Activated naive CD8-positive, alpha-beta T cell treated with anti-CD3 and anti-CD28 coated beads, Interleukin-2, amount 10 ng/mL, durations not matched to agents 7 days and 5 days (primary cell): ENCODE measurements at regions not wholly inside any gene's neighbourhood (a gene's known extent, or its start where the extent isn't known, plus 50 kb on each side); places are given as distances from the start of the nearest gene placed in this dataset.
"Not testable (repeated sequence)": the region's sequence is repeated elsewhere in the genome, so short reads cannot be mapped to it uniquely, and the experiment has no call there.

Experiments
- ATAC-seq: fragments of 150-1000 bp; cut with Tn5 transposase; one replicate; pipeline ENCODE4 v1.10.0; 2021; ENCODE audit warnings: low read depth, moderate library complexity
- POLR2A ChIA-PET: fragments of 350-600 bp; sonication (Branson Sonifier 250); formaldehyde crosslinking; loops from one replicate; lab custom pipeline; 2021; ENCODE audit warnings: antibody characterized with exemption; lab: Charles Lee
- DNase-seq: peaks from one replicate; pipeline ENCODE4 v3.0.0; 2021
- H3K27ac Mint-ChIP-seq: one replicate; pipeline ENCODE4 v1.8.0; 2022; ENCODE audit warnings: mild to moderate bottlenecking, mixed read lengths
- H3K27me3 Mint-ChIP-seq: one replicate; pipeline ENCODE4 v1.8.0; 2022; ENCODE audit warnings: mild to moderate bottlenecking, moderate library complexity, mixed read lengths
- H3K36me3 Mint-ChIP-seq: one replicate; pipeline ENCODE4 v1.8.0; 2021; ENCODE audit warnings: mild to moderate bottlenecking, mixed read lengths
- H3K4me1 Mint-ChIP-seq: one replicate; pipeline ENCODE4 v1.8.0; 2021; ENCODE audit warnings: mixed read lengths
- H3K4me3 Mint-ChIP-seq: one replicate; pipeline ENCODE4 v1.8.0; 2022; ENCODE audit warnings: mild to moderate bottlenecking, moderate library complexity, mixed read lengths
- H3K9me3 Mint-ChIP-seq: one replicate; pipeline ENCODE4 v1.8.0; 2021; ENCODE audit warnings: mixed read lengths

DNA sequence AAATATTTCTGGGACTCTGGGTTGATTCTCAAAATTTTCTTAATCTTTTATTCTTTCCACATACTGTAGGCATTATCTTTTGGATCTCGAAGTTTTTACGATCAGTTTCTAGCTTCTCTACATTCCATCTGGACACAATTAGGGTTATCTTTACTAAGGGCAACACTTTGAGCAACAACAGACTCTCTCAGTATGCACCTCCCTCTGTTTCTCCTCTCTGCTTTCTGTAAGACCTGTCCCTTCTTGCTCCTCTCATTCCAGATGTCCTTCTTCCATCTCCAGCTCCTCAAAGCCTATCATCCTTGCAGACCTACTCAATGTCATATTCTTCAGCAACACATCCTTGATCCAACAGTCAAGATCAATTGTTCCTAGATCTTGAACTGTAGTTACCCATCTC, 457.0 kb downstream of the SLC6A15 start:
- Mint-ChIP-seq H3K9me3 (no peaks in the 10 kb centered on the region), H3K27me3 (no peaks in the 10 kb centered on the region), H3K36me3 (no peaks in the 10 kb centered on the region), H3K4me3 (no peak overlapping the region), H3K27ac (no peak overlapping the region), H3K4me1 (no peaks in the 10 kb centered on the region)
- POLR2A ChIA-PET = no interaction called here
- DNase-seq (no peak), ATAC-seq (no peak)

DNA sequence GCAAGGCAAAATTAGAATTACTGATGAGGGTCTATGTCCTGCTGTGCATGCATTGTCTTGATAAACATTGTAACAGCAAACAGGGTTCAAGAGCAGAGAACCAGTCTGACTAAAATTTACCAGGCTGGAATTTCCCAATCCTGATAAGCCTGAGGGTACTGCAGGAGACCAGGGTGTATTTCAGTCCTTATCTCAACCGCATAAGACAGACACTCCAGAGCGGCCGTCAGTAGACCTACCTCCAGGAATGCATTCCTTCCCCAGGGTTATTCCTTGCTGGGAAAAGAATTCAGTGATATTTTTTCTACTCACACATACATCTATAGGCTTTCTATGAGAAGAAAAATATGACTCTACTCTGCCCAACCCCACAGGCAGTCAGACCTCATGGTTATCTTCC, 466.1 kb downstream of the SLC6A15 start:
- H3K27me3 Mint-ChIP-seq, DNase-seq, ATAC-seq, H3K9me3 Mint-ChIP-seq, POLR2A ChIA-PET, H3K27ac Mint-ChIP-seq, H3K4me3 Mint-ChIP-seq, H3K4me1 Mint-ChIP-seq, H3K36me3 Mint-ChIP-seq: not testable (repeated sequence)

DNA sequence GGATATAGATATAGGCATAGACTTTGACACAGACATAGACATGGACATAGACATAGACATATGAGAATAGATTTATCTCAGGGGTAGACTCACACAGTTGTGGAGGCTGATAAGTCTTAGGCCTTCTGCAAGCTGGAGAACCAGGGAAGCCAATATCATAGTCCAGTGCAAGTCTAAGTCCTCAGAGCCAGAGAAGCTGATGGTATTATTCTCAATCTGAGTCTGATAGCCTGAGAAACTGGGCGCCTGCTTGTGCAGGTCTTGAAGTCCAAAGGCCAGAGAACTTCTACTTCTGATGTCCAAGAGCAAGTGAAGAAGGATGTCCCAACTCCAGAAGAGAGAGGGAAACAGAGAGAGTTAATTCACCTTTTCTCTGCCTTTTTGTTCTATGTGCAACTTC, 476.5 kb downstream of the SLC6A15 start:
- no peak for ATAC-seq
- Mint-ChIP-seq H3K4me3 (no peak overlapping the region), H3K27ac (no peak overlapping the region), H3K36me3 (no peaks in the 10 kb centered on the region), H3K9me3 (no peaks in the 10 kb centered on the region), H3K4me1 (no peaks in the 10 kb centered on the region), H3K27me3 (no peaks in the 10 kb centered on the region)
- no peak for DNase-seq
- POLR2A ChIA-PET = no interaction called here

DNA sequence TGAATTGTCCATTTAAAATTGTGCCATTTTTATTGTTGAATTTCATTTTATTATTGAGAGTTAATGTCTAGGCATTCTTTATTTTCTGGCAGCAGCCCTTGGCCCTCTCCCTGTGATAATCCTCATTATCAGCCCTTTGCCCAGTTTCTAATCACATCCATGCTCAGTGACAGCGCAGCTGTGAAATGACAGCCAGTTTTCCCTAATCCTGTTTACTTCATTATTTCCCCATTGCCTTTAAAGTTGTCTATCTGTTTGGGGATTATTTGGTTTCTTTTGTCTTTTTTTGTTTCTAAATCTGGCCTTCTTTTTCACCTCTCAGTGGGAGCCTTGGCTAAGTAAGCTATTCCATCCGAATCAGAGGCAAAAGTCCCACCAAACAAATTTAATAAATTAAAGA, 476.9 kb downstream of the SLC6A15 start:
- no peak overlapping the region for H3K27ac Mint-ChIP-seq

DNA sequence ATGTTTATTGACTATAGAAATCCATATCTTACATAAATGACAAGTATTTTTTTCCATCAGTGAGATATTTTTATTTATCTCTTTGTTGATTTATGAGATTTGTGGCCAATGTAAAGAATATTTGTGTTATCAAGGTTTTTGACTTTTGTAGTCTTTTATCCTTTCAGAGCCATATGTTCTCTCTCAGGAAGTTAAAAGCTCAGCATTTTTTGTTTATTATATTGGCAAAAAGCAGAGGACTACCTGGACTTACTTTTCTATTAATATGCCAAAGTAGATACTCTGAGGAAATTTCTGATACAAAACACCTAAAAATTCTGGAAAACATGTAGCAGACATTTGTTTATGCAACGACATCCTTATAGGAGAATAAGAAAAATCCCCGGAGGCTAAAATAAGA, 490.3 kb downstream of the SLC6A15 start:
- no peak overlapping the region for H3K27ac Mint-ChIP-seq
- no peaks in the 10 kb centered on the region for H3K4me1 Mint-ChIP-seq
- no peaks in the 10 kb centered on the region for H3K36me3 Mint-ChIP-seq
- H3K4me3 Mint-ChIP-seq = no peak overlapping the region
- ATAC-seq (no peak), DNase-seq (no peak)
- H3K27me3 Mint-ChIP-seq = no peaks in the 10 kb centered on the region
- POLR2A ChIA-PET = no interaction called here
- no peaks in the 10 kb centered on the region for H3K9me3 Mint-ChIP-seq

More for the DNA sequence above, 476.9 kb downstream of the SLC6A15 start:
- POLR2A ChIA-PET = no interaction called here
- Mint-ChIP-seq H3K27me3 (no peaks in the 10 kb centered on the region), H3K4me3 (no peak overlapping the region), H3K9me3 (no peaks in the 10 kb centered on the region), H3K36me3 (no peaks in the 10 kb centered on the region), H3K4me1 (no peaks in the 10 kb centered on the region)
- ATAC-seq = no peak
- DNase-seq = no peak

DNA sequence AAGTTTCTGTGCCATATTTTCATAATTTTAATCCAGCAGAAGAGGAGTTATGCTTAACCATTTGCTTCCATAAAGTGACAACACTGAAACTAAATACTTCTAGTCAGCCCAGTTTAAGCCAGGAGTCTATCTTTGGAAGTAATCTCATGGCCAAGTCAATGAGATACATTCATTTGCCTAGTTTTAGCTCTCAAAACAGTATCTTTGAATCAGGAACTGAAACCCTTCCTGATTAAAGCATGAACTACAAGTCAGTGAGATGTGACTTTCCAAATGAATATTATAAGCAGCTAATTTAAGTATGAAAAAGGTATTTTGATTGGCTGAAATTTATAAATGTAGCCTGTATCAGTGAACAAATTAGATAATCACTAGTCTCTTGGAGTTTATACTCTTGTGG, 491.5 kb downstream of the SLC6A15 start:
- Mint-ChIP-seq H3K4me3 (no peak overlapping the region), H3K36me3 (no peaks in the 10 kb centered on the region), H3K9me3 (no peaks in the 10 kb centered on the region), H3K27me3 (no peaks in the 10 kb centered on the region), H3K27ac (no peak overlapping the region), H3K4me1 (no peaks in the 10 kb centered on the region)
- DNase-seq = no peak
- ATAC-seq = no peak
- POLR2A ChIA-PET = no interaction called here

DNA sequence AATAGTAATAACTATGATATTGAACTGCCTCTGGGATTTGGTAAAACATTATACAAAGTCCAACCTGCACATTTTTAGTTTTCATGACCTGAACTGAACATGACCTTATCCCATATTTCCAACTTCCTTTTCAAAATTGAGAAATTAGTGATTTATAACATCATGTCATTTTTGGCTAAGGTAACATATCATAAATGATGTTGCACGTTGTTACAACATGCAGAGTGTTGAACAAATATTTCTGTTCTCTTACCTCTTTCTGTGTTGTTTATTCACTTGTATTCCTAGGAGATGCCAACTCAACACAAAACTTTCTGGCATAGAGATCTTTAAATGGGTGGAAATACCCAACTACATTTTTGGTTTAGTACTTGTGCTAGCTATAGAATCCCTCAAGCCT, 496.0 kb downstream of the SLC6A15 start:
- DNase-seq = no peak
- POLR2A ChIA-PET = no interaction called here

DNA sequence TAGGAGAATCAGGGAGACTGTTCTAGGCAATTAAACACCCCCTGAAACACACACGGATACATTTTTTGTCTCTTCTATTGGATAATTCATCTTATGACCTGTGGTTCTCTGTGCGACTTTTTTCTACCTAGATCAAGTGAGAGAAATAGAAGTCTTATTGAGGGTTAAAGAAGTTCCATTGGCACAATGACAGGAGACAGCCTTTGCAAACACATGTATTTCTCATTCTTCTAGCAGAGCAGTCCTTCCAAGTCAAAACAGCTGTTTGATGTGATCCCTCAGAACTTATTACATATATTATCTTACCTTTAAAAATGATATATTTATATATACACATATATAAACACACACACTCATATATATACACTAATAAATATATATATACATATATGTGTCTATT, 496.7 kb downstream of the SLC6A15 start:
- POLR2A ChIA-PET = no interaction called here
- no peak for ATAC-seq

More for the DNA sequence above, 496.0 kb downstream of the SLC6A15 start:
- no peaks in the 10 kb centered on the region for H3K36me3 Mint-ChIP-seq
- no peaks in the 10 kb centered on the region for H3K9me3 Mint-ChIP-seq
- no peak overlapping the region for H3K4me3 Mint-ChIP-seq
- H3K27ac Mint-ChIP-seq = no peak overlapping the region
- H3K4me1 Mint-ChIP-seq = no peaks in the 10 kb centered on the region
- no peaks in the 10 kb centered on the region for H3K27me3 Mint-ChIP-seq
- ATAC-seq = no peak

DNA sequence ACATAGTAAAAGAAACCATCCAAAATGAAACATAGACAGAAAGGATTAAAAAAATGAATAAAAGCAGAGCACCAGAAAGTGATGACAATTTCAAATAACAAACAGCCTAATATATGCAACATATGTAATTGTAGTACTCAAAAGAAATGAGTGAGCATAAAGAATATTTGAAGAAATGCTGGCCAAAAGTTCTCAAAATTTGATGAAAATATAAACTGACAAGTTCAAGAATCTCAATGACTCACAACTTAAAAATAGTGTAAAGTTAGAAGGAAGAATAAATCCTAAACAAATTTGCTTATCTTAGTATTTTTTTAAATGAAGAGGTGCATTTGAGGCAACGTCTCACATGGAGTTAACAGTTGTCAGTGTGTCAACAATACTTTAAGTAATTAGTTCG, 498.9 kb downstream of the SLC6A15 start:
- H3K4me3 Mint-ChIP-seq = no peak overlapping the region
- POLR2A ChIA-PET = no interaction called here
- no peak overlapping the region for H3K27ac Mint-ChIP-seq
- no peak for DNase-seq
- no peaks in the 10 kb centered on the region for H3K27me3 Mint-ChIP-seq
- no peaks in the 10 kb centered on the region for H3K36me3 Mint-ChIP-seq
- no peak for ATAC-seq
- H3K9me3 Mint-ChIP-seq = no peaks in the 10 kb centered on the region
- H3K4me1 Mint-ChIP-seq = no peaks in the 10 kb centered on the region

More for the DNA sequence above, 496.7 kb downstream of the SLC6A15 start:
- Mint-ChIP-seq H3K4me1 (no peaks in the 10 kb centered on the region), H3K36me3 (no peaks in the 10 kb centered on the region), H3K4me3 (no peak overlapping the region), H3K9me3 (no peaks in the 10 kb centered on the region), H3K27ac (no peak overlapping the region), H3K27me3 (no peaks in the 10 kb centered on the region)
- DNase-seq = no peak

DNA sequence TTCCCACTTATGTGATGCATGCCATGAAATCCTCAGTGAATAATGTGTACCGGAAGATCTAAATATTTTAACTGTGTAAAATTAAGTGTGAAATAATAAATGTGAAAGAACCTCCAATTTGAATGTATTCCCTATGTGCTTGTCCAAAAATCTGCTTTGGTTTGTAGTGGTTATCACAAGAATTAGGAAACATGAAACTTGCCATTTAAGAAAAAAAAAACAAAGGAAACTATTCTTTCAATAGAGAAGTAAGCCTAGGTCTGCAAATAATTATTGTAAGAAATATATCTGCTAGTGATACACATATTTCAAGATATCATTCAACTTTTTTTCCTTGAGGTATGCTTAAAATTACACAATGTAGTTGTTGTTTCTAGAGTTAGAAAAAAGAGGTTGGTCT, 500.4 kb downstream of the SLC6A15 start:
- Mint-ChIP-seq H3K36me3 (no peaks in the 10 kb centered on the region), H3K27me3 (no peaks in the 10 kb centered on the region), H3K4me3 (no peak overlapping the region), H3K27ac (no peak overlapping the region), H3K9me3 (no peaks in the 10 kb centered on the region), H3K4me1 (no peaks in the 10 kb centered on the region)
- no peak for DNase-seq
- POLR2A ChIA-PET = no interaction called here
- ATAC-seq = no peak

DNA sequence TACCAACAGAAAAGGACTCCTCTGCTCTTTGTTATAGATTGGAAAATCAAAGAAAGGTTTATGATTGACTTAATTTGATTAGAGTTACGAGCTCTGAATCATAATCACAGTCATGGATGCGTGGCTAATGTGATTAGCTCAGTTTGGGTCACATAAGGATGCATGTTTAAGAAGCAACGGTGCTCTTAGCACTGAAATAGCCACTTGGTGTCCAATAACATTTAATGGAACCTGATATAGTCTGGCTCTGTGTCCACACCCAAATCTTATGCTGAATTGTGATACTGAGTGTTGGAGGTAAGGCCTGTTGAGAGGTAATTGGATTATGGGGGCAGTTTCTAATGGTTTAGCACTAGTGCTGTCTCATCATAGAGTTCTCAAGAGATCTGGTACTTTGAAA, 501.6 kb downstream of the SLC6A15 start:
- Mint-ChIP-seq H3K27ac (no peak overlapping the region), H3K9me3 (no peaks in the 10 kb centered on the region)
- POLR2A ChIA-PET = no interaction called here

DNA sequence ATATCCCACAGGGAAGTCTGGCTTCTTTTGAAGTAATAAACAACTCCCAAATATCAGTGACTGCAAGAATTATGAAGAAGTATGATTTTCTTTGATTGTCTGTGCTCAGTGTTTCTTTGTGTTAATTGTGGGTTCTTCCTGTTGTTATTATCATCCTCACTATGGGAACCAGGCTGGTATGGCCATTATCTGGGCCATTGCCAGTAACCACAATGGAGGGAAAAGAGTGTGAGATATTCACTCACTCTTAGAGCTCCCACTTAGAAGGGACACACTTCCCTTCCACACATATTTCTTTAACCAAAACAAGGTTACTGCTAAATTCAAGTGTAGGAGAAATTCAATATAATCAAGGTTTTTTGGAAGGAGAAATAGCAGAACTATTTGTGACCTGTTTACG, 503.7 kb downstream of the SLC6A15 start:
- POLR2A ChIA-PET = no interaction called here
- no peak overlapping the region for H3K27ac Mint-ChIP-seq

More for the DNA sequence above, 501.6 kb downstream of the SLC6A15 start:
- DNase-seq (no peak), ATAC-seq (no peak)
- no peaks in the 10 kb centered on the region for H3K36me3 Mint-ChIP-seq
- no peaks in the 10 kb centered on the region for H3K27me3 Mint-ChIP-seq
- H3K4me3 Mint-ChIP-seq = no peak overlapping the region
- no peaks in the 10 kb centered on the region for H3K4me1 Mint-ChIP-seq

DNA sequence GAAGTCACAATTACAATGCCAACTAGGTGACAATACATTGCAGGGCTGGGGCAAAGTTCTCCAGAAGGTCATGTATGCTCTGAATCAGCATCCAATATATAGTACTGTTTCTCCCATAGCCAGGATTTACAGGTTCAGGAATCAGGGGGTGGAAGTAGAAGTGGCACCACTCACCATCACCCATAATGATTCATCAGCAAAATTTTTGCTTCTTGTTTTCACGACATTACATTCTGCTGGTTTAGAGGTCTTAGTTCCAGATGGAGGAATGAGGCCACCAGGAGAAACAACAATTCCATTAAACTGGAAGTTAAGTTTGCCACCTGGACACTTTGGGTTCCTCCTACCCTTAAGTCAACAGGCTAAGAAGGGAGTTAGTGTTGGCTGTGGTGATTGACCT, 505.9 kb downstream of the SLC6A15 start:
- H3K27ac Mint-ChIP-seq, H3K9me3 Mint-ChIP-seq, H3K4me3 Mint-ChIP-seq, H3K36me3 Mint-ChIP-seq, DNase-seq, H3K27me3 Mint-ChIP-seq, POLR2A ChIA-PET, H3K4me1 Mint-ChIP-seq, ATAC-seq: not testable (repeated sequence)

More for the DNA sequence above, 503.7 kb downstream of the SLC6A15 start:
- DNase-seq (no peak), ATAC-seq (no peak)
- Mint-ChIP-seq H3K36me3 (no peaks in the 10 kb centered on the region), H3K4me1 (no peaks in the 10 kb centered on the region), H3K4me3 (no peak overlapping the region), H3K9me3 (no peaks in the 10 kb centered on the region), H3K27me3 (no peaks in the 10 kb centered on the region)

DNA sequence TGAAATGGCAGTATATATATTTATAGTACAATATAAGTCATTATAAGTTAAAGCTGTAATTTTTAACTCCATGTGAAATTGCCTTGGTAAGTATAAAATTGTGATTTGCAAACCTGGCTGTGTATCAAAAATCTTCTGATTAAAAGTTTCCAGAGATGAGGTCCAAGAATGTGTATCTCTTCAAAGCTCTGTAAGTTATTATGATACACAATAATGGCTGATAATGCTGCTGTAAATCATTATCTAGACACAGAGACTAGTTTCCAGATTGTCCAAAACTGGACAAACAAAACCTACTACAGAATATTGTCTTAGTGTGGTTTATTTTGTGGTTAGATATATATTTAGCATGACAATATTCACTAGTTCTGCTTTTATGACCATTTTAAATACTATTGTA, 514.8 kb downstream of the SLC6A15 start:
- Mint-ChIP-seq H3K9me3 (no peaks in the 10 kb centered on the region), H3K36me3 (no peaks in the 10 kb centered on the region), H3K27me3 (no peaks in the 10 kb centered on the region), H3K27ac (no peak overlapping the region), H3K4me1 (no peaks in the 10 kb centered on the region), H3K4me3 (no peak overlapping the region)
- POLR2A ChIA-PET = no interaction called here
- DNase-seq (no peak), ATAC-seq (no peak)

DNA sequence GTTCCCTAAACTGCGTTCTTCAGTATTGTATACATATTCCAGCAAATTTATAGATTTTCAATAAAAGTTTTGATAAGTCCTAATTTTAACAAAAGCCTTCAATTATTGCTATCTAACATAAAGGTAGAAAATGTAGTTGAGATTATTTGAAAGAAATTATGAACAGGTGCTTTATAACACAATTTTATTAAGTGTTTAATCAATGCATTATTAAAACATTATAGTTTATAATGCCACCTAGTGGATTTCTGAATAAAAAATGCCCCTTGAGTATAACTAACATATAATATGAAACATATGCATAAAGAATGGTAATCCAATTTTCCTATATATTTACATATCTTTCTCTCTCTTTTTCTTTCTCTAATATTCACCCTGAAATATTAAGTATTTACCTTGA, 515.3 kb downstream of the SLC6A15 start:
- H3K27ac Mint-ChIP-seq = no peak overlapping the region
- POLR2A ChIA-PET = no interaction called here
- ATAC-seq (no peak), DNase-seq (no peak)
- H3K9me3 Mint-ChIP-seq = no peaks in the 10 kb centered on the region
- no peaks in the 10 kb centered on the region for H3K27me3 Mint-ChIP-seq
- H3K4me1 Mint-ChIP-seq = no peaks in the 10 kb centered on the region
- no peak overlapping the region for H3K4me3 Mint-ChIP-seq
- H3K36me3 Mint-ChIP-seq = no peaks in the 10 kb centered on the region
